H9 (cell line): ENCODE measurements at regions not wholly inside any gene's neighbourhood (a gene's known extent, or its start where the extent isn't known, plus 50 kb on each side); places are given as distances from the start of the nearest gene placed in this dataset.
A peak's percentile ranks its signal among the peaks of the same experiment; 100 is the strongest.

Experiments used
- DNase-seq: peaks from one replicate; pipeline ENCODE4 v3.0.0-alpha.2; 2017
- H2AFZ ChIP-seq: one replicate; pipeline ENCODE4 v1.6.1; 2013; ENCODE audit warnings: mild to moderate bottlenecking, low read length, control low read depth, moderate library complexity
- H2AK5ac ChIP-seq: 2 replicates; pipeline ENCODE4 v1.6.1; 2013; ENCODE audit warnings: low read length, control low read depth, mixed read lengths; ENCODE audit not compliant: insufficient read length
- H2BK120ac ChIP-seq: one replicate; pipeline ENCODE4 v1.6.1; 2013; ENCODE audit warnings: low read depth, mild to moderate bottlenecking, low read length, control low read depth, inconsistent platforms; ENCODE audit not compliant: poor library complexity, severe bottlenecking
- H2BK12ac ChIP-seq: 2 replicates; pipeline ENCODE4 v1.6.1; 2013; ENCODE audit warnings: low read length, control low read depth, mixed read lengths, low read depth; ENCODE audit not compliant: insufficient read length
- H2BK15ac ChIP-seq: 2 replicates; pipeline ENCODE4 v1.6.1; 2013; ENCODE audit warnings: low read depth, low read length, control low read depth
- H2BK20ac ChIP-seq: one replicate; pipeline ENCODE4 v1.6.1; 2013; ENCODE audit warnings: low read depth, mild to moderate bottlenecking, low read length, control low read depth, inconsistent platforms; ENCODE audit not compliant: poor library complexity, severe bottlenecking
- H2BK5ac ChIP-seq: 2 replicates; pipeline ENCODE4 v1.6.1; 2013; ENCODE audit warnings: low read length, control low read depth, mixed read lengths; ENCODE audit not compliant: insufficient read length
- H3K14ac ChIP-seq: 2 replicates; pipeline ENCODE4 v1.6.1; 2013; ENCODE audit warnings: low read length, control low read depth; ENCODE audit not compliant: insufficient read depth
- H3K18ac ChIP-seq: 2 replicates; pipeline ENCODE4 v1.6.1; 2013; ENCODE audit warnings: low read depth, mild to moderate bottlenecking, mixed read lengths, low read length, control low read depth; ENCODE audit not compliant: insufficient read length
- H3K23ac ChIP-seq: 2 replicates; pipeline ENCODE4 v1.6.1; 2013; ENCODE audit warnings: low read length, control low read depth, mixed read lengths, low read depth; ENCODE audit not compliant: insufficient read length
- H3K23me2 ChIP-seq: 2 replicates; pipeline ENCODE4 v1.6.1; 2013; ENCODE audit warnings: low read depth, mild to moderate bottlenecking, mixed read lengths, low read length, control low read depth; ENCODE audit not compliant: insufficient read length, poor library complexity, severe bottlenecking
- H3K27ac ChIP-seq: 2 replicates; pipeline ENCODE4 v1.5.1; 2013; ENCODE audit warnings: low read length, control low read depth, mixed read lengths, low read depth; ENCODE audit not compliant: insufficient read length
- H3K27me3 ChIP-seq: 2 replicates; pipeline ENCODE4 v1.6.1; 2013; ENCODE audit warnings: low read length, control low read depth, inconsistent platforms; ENCODE audit not compliant: insufficient read depth
- H3K4ac ChIP-seq: 2 replicates; pipeline ENCODE4 v1.6.1; 2013; ENCODE audit warnings: low read depth, mild to moderate bottlenecking, control low read depth, inconsistent platforms, low read length, moderate library complexity
- H3K4me1 ChIP-seq: 2 replicates; pipeline ENCODE4 v1.6.1; 2013; ENCODE audit warnings: low read length, control low read depth, inconsistent platforms; ENCODE audit not compliant: insufficient read depth
- H3K4me2 ChIP-seq: 2 replicates; pipeline ENCODE4 v1.6.1; 2013; ENCODE audit warnings: low read length, control low read depth, mixed read lengths; ENCODE audit not compliant: insufficient read length, insufficient read depth
- H3K56ac ChIP-seq: 2 replicates; pipeline ENCODE4 v1.6.1; 2013; ENCODE audit warnings: low read depth, mild to moderate bottlenecking, mixed read lengths, low read length, control low read depth; ENCODE audit not compliant: insufficient read length
- H3K79me1 ChIP-seq: 2 replicates; pipeline ENCODE4 v1.6.1; 2013; ENCODE audit warnings: low read depth, mild to moderate bottlenecking, moderate library complexity, low read length, control low read depth, inconsistent platforms; ENCODE audit not compliant: insufficient read depth, poor library complexity, severe bottlenecking
- H3K79me2 ChIP-seq: 2 replicates; pipeline ENCODE4 v1.6.1; 2013; ENCODE audit warnings: low read length, control low read depth, inconsistent platforms; ENCODE audit not compliant: insufficient read depth
- H3K9ac ChIP-seq: 2 replicates; pipeline ENCODE4 v1.6.1; 2013; ENCODE audit warnings: low read length, control low read depth, mixed read lengths; ENCODE audit not compliant: insufficient read length; ENCODE audit errors: extremely low read depth
- H3K9me3 ChIP-seq: one replicate; pipeline ENCODE4 v1.6.1; 2013; ENCODE audit warnings: low read depth, low read length, inconsistent platforms; ENCODE audit not compliant: control insufficient read depth
- H3T11ph ChIP-seq: one replicate; pipeline ENCODE4 v1.6.1; 2013; ENCODE audit warnings: mild to moderate bottlenecking, low read length, control low read depth, inconsistent platforms
- H4K20me1 ChIP-seq: one replicate; pipeline ENCODE4 v1.6.1; 2013; ENCODE audit not compliant: control insufficient read depth, insufficient read length, insufficient read depth
- H4K5ac ChIP-seq: 2 replicates; pipeline ENCODE4 v1.6.1; 2013; ENCODE audit warnings: low read depth, mild to moderate bottlenecking, mixed read lengths, low read length, control low read depth; ENCODE audit not compliant: insufficient read length
- H4K8ac ChIP-seq: replicated peaks from 2 replicates; pipeline ENCODE4 v1.6.1; 2013; ENCODE audit warnings: low read length, control low read depth, mixed read lengths, low read depth; ENCODE audit not compliant: insufficient read length
- H4K91ac ChIP-seq: 2 replicates; pipeline ENCODE4 v1.6.1; 2013; ENCODE audit warnings: low read depth, mild to moderate bottlenecking, moderate library complexity, mixed read lengths, low read length, control low read depth; ENCODE audit not compliant: insufficient read length
- H3K27ac Mint-ChIP-seq, 3 experiments: 2 replicates in 2 of 3; 3 replicates in 1 of 3; pipeline ENCODE4 v1.8.0; 2020 to 2021; ENCODE audit warnings: mixed read lengths in 3 of 3, mild to moderate bottlenecking in 1 of 3, moderate library complexity in 1 of 3
- H3K27me3 Mint-ChIP-seq: 2 replicates; pipeline ENCODE4 v1.8.0; 2021; ENCODE audit warnings: low read depth, mild to moderate bottlenecking, moderate library complexity, mixed read lengths
- H3K36me3 Mint-ChIP-seq, 3 experiments: 2 replicates in 2 of 3; 3 replicates in 1 of 3; pipeline ENCODE4 v1.8.0; 2020 to 2021; ENCODE audit warnings: low read depth in 3 of 3, mixed read lengths in 3 of 3; ENCODE audit not compliant: insufficient read depth in 1 of 3
- H3K4me1 Mint-ChIP-seq, 2 experiments: 2 replicates each; pipeline ENCODE4 v1.8.0; 2020; ENCODE audit warnings: mixed read lengths in 2 of 2
- H3K4me3 Mint-ChIP-seq, 2 experiments: 2 replicates in 1 of 2; 3 replicates in 1 of 2; pipeline ENCODE4 v1.8.0; 2020 to 2021; ENCODE audit warnings: mild to moderate bottlenecking in 2 of 2, mixed read lengths in 2 of 2, moderate library complexity in 1 of 2
- H3K9me3 Mint-ChIP-seq, 2 experiments: 2 replicates in 1 of 2; 3 replicates in 1 of 2; pipeline ENCODE4 v1.8.0; 2020; ENCODE audit warnings: mild to moderate bottlenecking in 2 of 2, mixed read lengths in 2 of 2, moderate library complexity in 1 of 2
- CTCF ChIP-seq: fragments of 200-600 bp; sonication (generic); conservative IDR thresholded peaks from 3 replicates; pipeline ENCODE4 v1.8.0; 2021; ENCODE audit warnings: antibody characterized with exemption, mild to moderate bottlenecking
- WGBS: extraction: QIAGEN DNeasy Blood & Tissue Kit; methylation state at CpG from one replicate; pipeline ENCODE4 v1.1.7; 2013; ENCODE audit warnings: missing lambda C conversion rate, low lambda C conversion rate, mixed read lengths; ENCODE audit not compliant: insufficient read length; ENCODE audit errors: extremely low coverage; 5-methylcytosine and 5-hydroxymethylcytosine counted together

GRCh38 chr2:179344970-179345369 is 80.3 kb upstream of the SESTD1 start:
- no peak overlapping the region for H2AK5ac ChIP-seq
- no peaks in the 10 kb centered on the region for H3K23me2 ChIP-seq
- H2BK20ac ChIP-seq = no peak overlapping the region
- no peaks in the 10 kb centered on the region for H3K4me1 ChIP-seq
- H4K8ac ChIP-seq = no peak overlapping the region
- H2BK120ac ChIP-seq = no peak overlapping the region
- no peak overlapping the region for H3K27ac ChIP-seq
- H4K91ac ChIP-seq = no peak overlapping the region
- DNase-seq = no peak
- Mint-ChIP-seq H3K27ac (peak overlapping the region in 1 of 3 experiments; percentile 21; a peak in 1 of 7 replicates), H3K27me3 (no peaks in the 10 kb centered on the region; the same call in 1 of the 2 replicates), H3K36me3 (no peaks in the 10 kb centered on the region; a peak in 1 of 7 replicates), H3K9me3 (no peaks in the 10 kb centered on the region; a peak in 1 of 5 replicates), H3K4me1 (peaks cover 13 to 14% of the 10 kb centered on the region in 2 experiments), H3K4me3 (no peak overlapping the region)
- H4K5ac ChIP-seq = no peak overlapping the region
- no peak overlapping the region for H2AFZ ChIP-seq
- H3K4ac ChIP-seq = no peak overlapping the region
- no peak overlapping the region for H2BK12ac ChIP-seq
- WGBS = 100% methylated on average over 1 of the region's 1 CpG
- TF ChIP-seq CTCF = no peak
- H2BK5ac ChIP-seq = no peak overlapping the region
- no peaks in the 10 kb centered on the region for H3K79me2 ChIP-seq
- no peak overlapping the region for H3K4me2 ChIP-seq
- no peak overlapping the region for H3K56ac ChIP-seq
- H3K14ac ChIP-seq = no peak overlapping the region
- no peak overlapping the region for H3K23ac ChIP-seq
- H4K20me1 ChIP-seq = no peaks in the 10 kb centered on the region
- no peak overlapping the region for H3K9ac ChIP-seq
- H3K79me1 ChIP-seq = no peaks in the 10 kb centered on the region
- no peak overlapping the region for H2BK15ac ChIP-seq
- no peak overlapping the region for H3K18ac ChIP-seq
- no peaks in the 10 kb centered on the region for H3K27me3 ChIP-seq
- H3K9me3 ChIP-seq = no peaks in the 10 kb centered on the region
- H3T11ph ChIP-seq = no peak overlapping the region
